Panc1 (cell line): ENCODE measurements at regions not wholly inside any gene's neighbourhood (a gene's known extent, or its start where the extent isn't known, plus 50 kb on each side); places are given as distances from the start of the nearest gene placed in this dataset.

Experiments used
- ATAC-seq: fragments of 200-7000 bp; cut with Tn5 transposase; 2 replicates; pipeline ENCODE4 v1.9.1; 2020; ENCODE audit warnings: mild to moderate bottlenecking, moderate library complexity
- BruUV-seq: library from RNA; stranded (reverse); fragments of 400-500 nt; replicated peaks from 2 replicates; lab custom pipeline; 2021; lab: Mats Ljungman, UMichigan
- CTCF ChIA-PET: fragments of 300-600 bp; sonication (Branson Sonifier 250); formaldehyde crosslinking; loops from one replicate; lab custom pipeline; 2022; ENCODE audit warnings: antibody characterized with exemption; lab: Charles Lee
- POLR2A ChIA-PET: fragments of 300-600 bp; sonication (Branson Sonifier 250); formaldehyde crosslinking; loops from one replicate; lab custom pipeline; 2022; ENCODE audit warnings: antibody characterized with exemption; lab: Charles Lee
- DNase-seq: peaks from one replicate; pipeline ENCODE4 v3.0.0-alpha.2; 2010; ENCODE audit warnings: low read depth, low spot score
- H3K27ac ChIP-seq: 2 replicates; pipeline ENCODE4 v1.5.1; 2011; ENCODE audit warnings: mild to moderate bottlenecking, low read length, inconsistent platforms
- H3K27me3 ChIP-seq: fragments of 200-500 bp; sonication (Bioruptor generic); 2 replicates; pipeline ENCODE4 v1.6.0; 2014; ENCODE audit warnings: low read length, inconsistent platforms; ENCODE audit not compliant: control insufficient read depth, insufficient read depth
- H3K36me3 ChIP-seq: fragments of 200-500 bp; sonication (Bioruptor generic); 2 replicates; pipeline ENCODE4 v1.5.1; 2014; ENCODE audit warnings: inconsistent platforms, mild to moderate bottlenecking, low read length, moderate library complexity; ENCODE audit not compliant: control insufficient read depth, insufficient read depth
- H3K4me1 ChIP-seq: 2 replicates; pipeline ENCODE4 v1.5.1; 2011; ENCODE audit warnings: inconsistent platforms, mild to moderate bottlenecking, low read length, moderate library complexity; ENCODE audit not compliant: control insufficient read depth, insufficient read depth
- H3K4me3 ChIP-seq, 2 experiments: 2 replicates each; pipeline ENCODE4 v1.5.1; 2011 to 2012; ENCODE audit warnings: low read depth in 2 of 2, low read length in 2 of 2, mild to moderate bottlenecking in 2 of 2, inconsistent platforms in 1 of 2, moderate library complexity in 1 of 2
- H3K9me3 ChIP-seq: fragments of 200-500 bp; sonication (Bioruptor generic); 2 replicates; pipeline ENCODE4 v1.5.1; 2014; ENCODE audit warnings: low read depth, mild to moderate bottlenecking, inconsistent platforms, low read length, moderate library complexity; ENCODE audit not compliant: control insufficient read depth, insufficient read depth
- CTCF ChIP-seq: fragments of 450-650 bp; IDR thresholded peaks from 2 replicates; pipeline ENCODE4 v1.5.1; 2017; ENCODE audit warnings: mild to moderate bottlenecking
- POLR2AphosphoS5 ChIP-seq: IDR thresholded peaks from 2 replicates; pipeline ENCODE4 v1.6.1; 2012; ENCODE audit warnings: mild to moderate bottlenecking, low read depth, low read length, moderate library complexity
- REST ChIP-seq, 2 experiments: IDR thresholded peaks; 2 replicates each; pipeline ENCODE4 v1.6.1; 2011 to 2012; ENCODE audit warnings: low read depth in 2 of 2, control low read depth in 1 of 2, low read length in 1 of 2, mild to moderate bottlenecking in 1 of 2, moderate library complexity in 1 of 2; ENCODE audit not compliant: insufficient read depth in 1 of 2
- SIN3A ChIP-seq: IDR thresholded peaks from 2 replicates; pipeline ENCODE4 v1.6.1; 2012; ENCODE audit warnings: low read depth, mild to moderate bottlenecking, low read length, moderate library complexity, borderline replicate concordance; ENCODE audit not compliant: insufficient read depth
- TCF7L2 ChIP-seq: IDR thresholded peaks from 2 replicates; pipeline ENCODE4 v1.6.1; 2011; ENCODE audit warnings: mild to moderate bottlenecking, low read depth, low read length, inconsistent platforms
- in situ Hi-C: cut with HindIII; loops from 2 replicates; pipeline ENCODE4 v1.10.0; 2016; ENCODE audit warnings: low sequenced_read_pairs, low pct_unique_long_range_greater_than_20kb
- intact Hi-C: fragments of 100-400 bp; cut with micrococcal nuclease; formaldehyde crosslinking; loops from one replicate; pipeline ENCODE4 v1.10.0; 2022; ENCODE audit not compliant: unreplicated experiment

- TF ChIP-seq REST (IDR thresholded peaks at IDR 0.05; ENCODE audit: insufficient read depth in 1 of 2, low read depth in 2 of 2, low read length in 1 of 2) (no peak), SIN3A (no peak), POLR2AphosphoS5 (no peak)
- DNase-seq (no peak), ATAC-seq (no peak)
- H3K27ac ChIP-seq = no peak overlapping the region
- in situ Hi-C loops = no loop called here
- H3K4me3 ChIP-seq = no peak overlapping the region
- POLR2A ChIA-PET = no interaction called here
- BruUV-seq = no TSS peak
- intact Hi-C loops = no loop called here
- CTCF ChIA-PET = no interaction called here
- no peaks in the 10 kb centered on the region for H3K9me3 ChIP-seq
- H3K4me1 ChIP-seq = no peaks in the 10 kb centered on the region
- H3K27me3 ChIP-seq = no peaks in the 10 kb centered on the region
- H3K36me3 ChIP-seq = no peaks in the 10 kb centered on the region
Measured at GRCh38 chr4:13990596-13991589, 363.4 kb upstream of the BOD1L1 start.

- ATAC-seq (no peak), DNase-seq (no peak)
- no peaks in the 10 kb centered on the region for H3K27me3 ChIP-seq
- intact Hi-C loops = no loop called here
- H3K27ac ChIP-seq = no peak overlapping the region
- H3K36me3 ChIP-seq = no peaks in the 10 kb centered on the region
- H3K4me3 ChIP-seq = no peak overlapping the region
- no peaks in the 10 kb centered on the region for H3K9me3 ChIP-seq
- H3K4me1 ChIP-seq = no peaks in the 10 kb centered on the region
- CTCF ChIA-PET = no interaction called here
- in situ Hi-C loops = no loop called here
- no TSS peak for BruUV-seq
- TF ChIP-seq REST (IDR thresholded peaks at IDR 0.05; ENCODE audit: insufficient read depth in 1 of 2, low read depth in 2 of 2, low read length in 1 of 2) = no peak
- TF ChIP-seq CTCF = no peak
- no peak for TF ChIP-seq POLR2AphosphoS5
- TF ChIP-seq TCF7L2 = no peak
- no peak for TF ChIP-seq SIN3A
- POLR2A ChIA-PET = no interaction called here
Measured at GRCh38 chr4:13992041-13992440, 364.5 kb upstream of the BOD1L1 start.
